H9 (cell line): ENCODE measurements at regions not wholly inside any gene's neighbourhood (a gene's known extent, or its start where the extent isn't known, plus 50 kb on each side); places are given as distances from the start of the nearest gene placed in this dataset.

ENCODE experiments used
- DNase-seq: peaks from one replicate; pipeline ENCODE4 v3.0.0-alpha.2; 2017
- H2AFZ ChIP-seq: one replicate; pipeline ENCODE4 v1.6.1; 2013; ENCODE audit warnings: mild to moderate bottlenecking, low read length, control low read depth, moderate library complexity
- H2AK5ac ChIP-seq: 2 replicates; pipeline ENCODE4 v1.6.1; 2013; ENCODE audit warnings: low read length, control low read depth, mixed read lengths; ENCODE audit not compliant: insufficient read length
- H2BK120ac ChIP-seq: one replicate; pipeline ENCODE4 v1.6.1; 2013; ENCODE audit warnings: low read depth, mild to moderate bottlenecking, low read length, control low read depth, inconsistent platforms; ENCODE audit not compliant: poor library complexity, severe bottlenecking
- H2BK12ac ChIP-seq: 2 replicates; pipeline ENCODE4 v1.6.1; 2013; ENCODE audit warnings: low read length, control low read depth, mixed read lengths, low read depth; ENCODE audit not compliant: insufficient read length
- H2BK15ac ChIP-seq: 2 replicates; pipeline ENCODE4 v1.6.1; 2013; ENCODE audit warnings: low read depth, low read length, control low read depth
- H2BK20ac ChIP-seq: one replicate; pipeline ENCODE4 v1.6.1; 2013; ENCODE audit warnings: low read depth, mild to moderate bottlenecking, low read length, control low read depth, inconsistent platforms; ENCODE audit not compliant: poor library complexity, severe bottlenecking
- H2BK5ac ChIP-seq: 2 replicates; pipeline ENCODE4 v1.6.1; 2013; ENCODE audit warnings: low read length, control low read depth, mixed read lengths; ENCODE audit not compliant: insufficient read length
- H3K14ac ChIP-seq: 2 replicates; pipeline ENCODE4 v1.6.1; 2013; ENCODE audit warnings: low read length, control low read depth; ENCODE audit not compliant: insufficient read depth
- H3K18ac ChIP-seq: 2 replicates; pipeline ENCODE4 v1.6.1; 2013; ENCODE audit warnings: low read depth, mild to moderate bottlenecking, mixed read lengths, low read length, control low read depth; ENCODE audit not compliant: insufficient read length
- H3K23ac ChIP-seq: 2 replicates; pipeline ENCODE4 v1.6.1; 2013; ENCODE audit warnings: low read length, control low read depth, mixed read lengths, low read depth; ENCODE audit not compliant: insufficient read length
- H3K23me2 ChIP-seq: 2 replicates; pipeline ENCODE4 v1.6.1; 2013; ENCODE audit warnings: low read depth, mild to moderate bottlenecking, mixed read lengths, low read length, control low read depth; ENCODE audit not compliant: insufficient read length, poor library complexity, severe bottlenecking
- H3K27ac ChIP-seq: 2 replicates; pipeline ENCODE4 v1.5.1; 2013; ENCODE audit warnings: low read length, control low read depth, mixed read lengths, low read depth; ENCODE audit not compliant: insufficient read length
- H3K27me3 ChIP-seq: 2 replicates; pipeline ENCODE4 v1.6.1; 2013; ENCODE audit warnings: low read length, control low read depth, inconsistent platforms; ENCODE audit not compliant: insufficient read depth
- H3K4ac ChIP-seq: 2 replicates; pipeline ENCODE4 v1.6.1; 2013; ENCODE audit warnings: low read depth, mild to moderate bottlenecking, control low read depth, inconsistent platforms, low read length, moderate library complexity
- H3K4me1 ChIP-seq: 2 replicates; pipeline ENCODE4 v1.6.1; 2013; ENCODE audit warnings: low read length, control low read depth, inconsistent platforms; ENCODE audit not compliant: insufficient read depth
- H3K4me2 ChIP-seq: 2 replicates; pipeline ENCODE4 v1.6.1; 2013; ENCODE audit warnings: low read length, control low read depth, mixed read lengths; ENCODE audit not compliant: insufficient read length, insufficient read depth
- H3K56ac ChIP-seq: 2 replicates; pipeline ENCODE4 v1.6.1; 2013; ENCODE audit warnings: low read depth, mild to moderate bottlenecking, mixed read lengths, low read length, control low read depth; ENCODE audit not compliant: insufficient read length
- H3K79me1 ChIP-seq: 2 replicates; pipeline ENCODE4 v1.6.1; 2013; ENCODE audit warnings: low read depth, mild to moderate bottlenecking, moderate library complexity, low read length, control low read depth, inconsistent platforms; ENCODE audit not compliant: insufficient read depth, poor library complexity, severe bottlenecking
- H3K79me2 ChIP-seq: 2 replicates; pipeline ENCODE4 v1.6.1; 2013; ENCODE audit warnings: low read length, control low read depth, inconsistent platforms; ENCODE audit not compliant: insufficient read depth
- H3K9ac ChIP-seq: 2 replicates; pipeline ENCODE4 v1.6.1; 2013; ENCODE audit warnings: low read length, control low read depth, mixed read lengths; ENCODE audit not compliant: insufficient read length; ENCODE audit errors: extremely low read depth
- H3K9me3 ChIP-seq: one replicate; pipeline ENCODE4 v1.6.1; 2013; ENCODE audit warnings: low read depth, low read length, inconsistent platforms; ENCODE audit not compliant: control insufficient read depth
- H3T11ph ChIP-seq: one replicate; pipeline ENCODE4 v1.6.1; 2013; ENCODE audit warnings: mild to moderate bottlenecking, low read length, control low read depth, inconsistent platforms
- H4K20me1 ChIP-seq: one replicate; pipeline ENCODE4 v1.6.1; 2013; ENCODE audit not compliant: control insufficient read depth, insufficient read length, insufficient read depth
- H4K5ac ChIP-seq: 2 replicates; pipeline ENCODE4 v1.6.1; 2013; ENCODE audit warnings: low read depth, mild to moderate bottlenecking, mixed read lengths, low read length, control low read depth; ENCODE audit not compliant: insufficient read length
- H4K8ac ChIP-seq: replicated peaks from 2 replicates; pipeline ENCODE4 v1.6.1; 2013; ENCODE audit warnings: low read length, control low read depth, mixed read lengths, low read depth; ENCODE audit not compliant: insufficient read length
- H4K91ac ChIP-seq: 2 replicates; pipeline ENCODE4 v1.6.1; 2013; ENCODE audit warnings: low read depth, mild to moderate bottlenecking, moderate library complexity, mixed read lengths, low read length, control low read depth; ENCODE audit not compliant: insufficient read length
- H3K27ac Mint-ChIP-seq, 3 experiments: 2 replicates in 2 of 3; 3 replicates in 1 of 3; pipeline ENCODE4 v1.8.0; 2020 to 2021; ENCODE audit warnings: mixed read lengths in 3 of 3, mild to moderate bottlenecking in 1 of 3, moderate library complexity in 1 of 3
- H3K27me3 Mint-ChIP-seq: 2 replicates; pipeline ENCODE4 v1.8.0; 2021; ENCODE audit warnings: low read depth, mild to moderate bottlenecking, moderate library complexity, mixed read lengths
- H3K36me3 Mint-ChIP-seq, 3 experiments: 2 replicates in 2 of 3; 3 replicates in 1 of 3; pipeline ENCODE4 v1.8.0; 2020 to 2021; ENCODE audit warnings: low read depth in 3 of 3, mixed read lengths in 3 of 3; ENCODE audit not compliant: insufficient read depth in 1 of 3
- H3K4me1 Mint-ChIP-seq, 2 experiments: 2 replicates each; pipeline ENCODE4 v1.8.0; 2020; ENCODE audit warnings: mixed read lengths in 2 of 2
- H3K4me3 Mint-ChIP-seq, 2 experiments: 2 replicates in 1 of 2; 3 replicates in 1 of 2; pipeline ENCODE4 v1.8.0; 2020 to 2021; ENCODE audit warnings: mild to moderate bottlenecking in 2 of 2, mixed read lengths in 2 of 2, moderate library complexity in 1 of 2
- H3K9me3 Mint-ChIP-seq, 2 experiments: 2 replicates in 1 of 2; 3 replicates in 1 of 2; pipeline ENCODE4 v1.8.0; 2020; ENCODE audit warnings: mild to moderate bottlenecking in 2 of 2, mixed read lengths in 2 of 2, moderate library complexity in 1 of 2
- CTCF ChIP-seq: fragments of 200-600 bp; sonication (generic); conservative IDR thresholded peaks from 3 replicates; pipeline ENCODE4 v1.8.0; 2021; ENCODE audit warnings: antibody characterized with exemption, mild to moderate bottlenecking
- WGBS: extraction: QIAGEN DNeasy Blood & Tissue Kit; methylation state at CpG from one replicate; pipeline ENCODE4 v1.1.7; 2013; ENCODE audit warnings: missing lambda C conversion rate, low lambda C conversion rate, mixed read lengths; ENCODE audit not compliant: insufficient read length; ENCODE audit errors: extremely low coverage; 5-methylcytosine and 5-hydroxymethylcytosine counted together

- Histone ChIP-seq H3K14ac (no peak overlapping the region), H3K4me1 (no peaks in the 10 kb centered on the region), H2AK5ac (no peak overlapping the region), H2BK15ac (no peak overlapping the region), H3K9me3 (no peaks in the 10 kb centered on the region), H4K20me1 (no peaks in the 10 kb centered on the region), H2BK120ac (no peak overlapping the region), H2AFZ (no peak overlapping the region), H3K9ac (no peak overlapping the region), H3K23ac (no peak overlapping the region), H3K4me2 (no peak overlapping the region), H2BK20ac (no peak overlapping the region), H2BK5ac (no peak overlapping the region), H4K5ac (no peak overlapping the region), H3T11ph (no peak overlapping the region), H3K18ac (no peak overlapping the region), H3K4ac (no peak overlapping the region), H3K79me1 (no peaks in the 10 kb centered on the region), H3K79me2 (no peaks in the 10 kb centered on the region), H3K23me2 (no peaks in the 10 kb centered on the region), H3K27me3 (no peaks in the 10 kb centered on the region), H4K8ac (no peak overlapping the region), H2BK12ac (no peak overlapping the region), H3K27ac (no peak overlapping the region), H3K56ac (no peak overlapping the region), H4K91ac (no peak overlapping the region)
- Mint-ChIP-seq H3K36me3 (no peaks in the 10 kb centered on the region), H3K4me1 (no peaks in the 10 kb centered on the region), H3K4me3 (no peak overlapping the region; a peak in 1 of 5 replicates), H3K9me3 (no peaks in the 10 kb centered on the region), H3K27ac (no peak overlapping the region), H3K27me3 (no peaks in the 10 kb centered on the region)
- no peak for DNase-seq
- WGBS = no CpG with 5 or more reads among the region's 1 CpG
- no peak for TF ChIP-seq CTCF
These were observed 76.0 kb upstream of the CTSO start for GRCh38 chr4:156029691-156030090.
